MV-4-11 (cell line): ENCODE measurements at regions not wholly inside any gene's neighbourhood (a gene's known extent, or its start where the extent isn't known, plus 50 kb on each side); places are given as distances from the start of the nearest gene placed in this dataset.

ENCODE experiments used
- DNase-seq: peaks from one replicate; lab custom pipeline; 2025; lab: John Stamatoyannopoulos, UW

- DNase-seq = no peak
These were observed 752.8 kb upstream of the CELF4 start for GRCh38 chr18:38318416-38318815.

- DNase-seq = no peak
These were observed 748.2 kb upstream of the CELF4 start for GRCh38 chr18:38313831-38314230.

DNA sequence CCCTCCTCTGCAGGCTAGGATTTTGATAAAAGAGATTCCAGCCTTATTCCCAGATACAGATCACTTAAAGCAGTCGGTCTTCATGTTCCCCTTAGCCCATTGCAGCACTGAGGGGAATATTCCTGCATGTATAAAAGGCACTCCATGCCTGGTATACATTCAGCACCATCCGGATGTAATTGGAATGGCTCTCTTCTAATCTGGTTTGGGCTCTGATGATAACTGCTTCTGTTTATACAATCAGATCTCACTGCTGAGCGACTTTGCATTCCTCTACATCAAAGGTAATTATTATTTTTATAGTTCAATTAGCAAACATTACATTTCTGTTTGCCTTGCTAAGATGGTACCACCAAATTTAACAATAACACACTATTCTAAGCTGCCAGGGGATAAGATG lies 746.9 kb upstream of the CELF4 start:
- no peak for DNase-seq

GRCh38 chr18:38310936-38311335 lies 745.3 kb upstream of the CELF4 start:
- no peak for DNase-seq

- DNase-seq = no peak
These were observed 742.3 kb upstream of the CELF4 start for GRCh38 chr18:38307914-38308313.

GRCh38 chr18:38305961-38306360 lies 740.4 kb upstream of the CELF4 start:
- DNase-seq = no peak

DNA sequence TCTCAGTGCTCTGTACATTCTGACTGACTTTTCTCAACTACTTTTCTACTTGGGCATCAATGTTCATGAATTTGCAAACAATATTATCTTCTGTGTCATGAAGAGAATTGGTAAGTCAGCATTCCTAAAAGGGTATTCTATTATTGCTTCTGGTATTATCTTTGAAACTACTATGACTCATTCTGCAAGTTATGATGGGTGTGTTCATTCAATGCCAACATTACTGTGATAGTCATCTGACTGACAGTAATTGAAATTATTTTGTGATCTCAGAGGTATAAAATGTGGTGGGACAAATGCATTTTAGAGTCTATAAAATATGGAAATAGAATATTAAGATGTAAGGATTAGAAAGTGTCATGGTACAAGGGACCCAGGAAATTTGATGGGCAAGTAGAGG lies 736.0 kb upstream of the CELF4 start:
- no peak for DNase-seq

- DNase-seq = no peak
These were observed 732.3 kb upstream of the CELF4 start for GRCh38 chr18:38297910-38298309.

DNA sequence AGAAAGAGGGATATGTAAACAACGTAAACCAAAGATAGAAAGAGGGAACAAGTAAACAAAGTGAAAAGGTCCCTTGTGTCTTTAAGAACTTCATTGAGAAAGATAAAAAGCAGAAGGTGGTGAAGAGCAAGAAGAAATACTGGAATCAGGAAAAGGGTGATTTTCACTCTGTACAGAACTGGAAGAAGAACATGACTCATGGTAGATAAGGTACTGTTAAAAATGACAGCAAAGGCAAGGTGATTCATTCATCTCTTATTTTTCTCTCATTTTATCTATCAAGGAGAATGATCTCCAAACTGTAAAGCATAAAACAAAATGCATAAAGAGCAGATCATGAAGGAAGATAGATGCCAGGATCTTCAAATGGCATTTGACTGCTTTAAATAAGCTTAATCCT lies 724.6 kb upstream of the CELF4 start:
- DNase-seq = no peak

GRCh38 chr18:38284972-38285371 lies 719.4 kb upstream of the CELF4 start:
- DNase-seq = no peak

DNA sequence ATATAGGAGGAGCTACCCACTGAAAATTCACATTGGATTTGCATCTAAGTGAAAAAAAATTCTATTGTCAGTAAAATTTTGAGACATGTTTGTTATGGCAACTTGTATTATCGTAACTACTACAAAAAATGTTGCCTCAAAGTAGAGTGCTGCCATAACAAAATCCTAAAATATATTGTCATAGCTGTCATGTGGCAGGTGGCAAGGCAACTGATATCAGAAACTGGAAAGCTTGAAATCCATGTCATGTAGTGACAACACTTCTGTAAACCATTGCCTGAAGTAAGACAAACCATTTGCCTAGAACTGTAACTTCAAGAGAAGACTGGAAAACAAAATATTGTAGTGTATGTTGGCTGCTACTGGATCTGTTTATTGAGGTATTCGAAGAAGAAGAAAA lies 697.5 kb upstream of the CELF4 start:
- no peak for DNase-seq

DNA sequence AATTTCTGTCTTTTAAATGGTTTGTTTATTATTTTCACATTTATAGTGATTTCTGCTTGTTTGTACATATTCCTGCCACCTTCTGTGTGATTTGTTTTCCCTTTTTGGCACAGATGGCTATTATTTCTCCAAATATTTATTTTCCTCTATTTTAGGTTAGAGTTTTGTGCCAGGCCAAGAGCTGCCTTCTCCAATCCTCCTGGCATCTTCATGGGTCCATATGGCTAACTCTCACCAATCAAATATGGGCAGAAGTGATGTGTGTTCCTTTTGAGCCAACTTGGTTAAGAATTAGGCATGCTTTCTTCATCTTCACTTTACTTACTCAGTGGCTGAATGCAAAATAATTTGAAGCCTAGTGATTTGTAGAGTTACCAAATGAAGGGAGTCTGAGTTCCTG lies 697.1 kb upstream of the CELF4 start:
- no peak for DNase-seq

- DNase-seq = no peak
These were observed 692.1 kb upstream of the CELF4 start for GRCh38 chr18:38257661-38258060.

DNA sequence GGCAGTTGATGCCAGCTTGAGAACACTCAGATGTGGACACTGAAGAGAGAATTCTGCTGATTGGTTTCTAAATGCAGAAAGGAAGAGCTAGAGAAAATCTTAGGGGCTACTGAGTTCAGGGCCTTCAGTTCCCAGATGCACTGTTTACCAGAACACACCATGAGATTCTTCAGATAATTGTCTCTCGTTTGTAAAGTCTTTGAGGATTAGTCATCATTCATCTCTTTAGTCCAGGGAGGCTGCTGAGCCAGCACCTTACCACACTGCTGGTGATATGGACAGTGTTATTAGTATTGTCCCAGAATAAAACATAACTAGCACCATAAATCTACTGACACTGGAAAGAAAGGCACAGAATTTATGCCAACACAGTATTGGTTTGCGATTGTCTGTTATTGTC lies 690.8 kb upstream of the CELF4 start:
- DNase-seq = no peak

DNA sequence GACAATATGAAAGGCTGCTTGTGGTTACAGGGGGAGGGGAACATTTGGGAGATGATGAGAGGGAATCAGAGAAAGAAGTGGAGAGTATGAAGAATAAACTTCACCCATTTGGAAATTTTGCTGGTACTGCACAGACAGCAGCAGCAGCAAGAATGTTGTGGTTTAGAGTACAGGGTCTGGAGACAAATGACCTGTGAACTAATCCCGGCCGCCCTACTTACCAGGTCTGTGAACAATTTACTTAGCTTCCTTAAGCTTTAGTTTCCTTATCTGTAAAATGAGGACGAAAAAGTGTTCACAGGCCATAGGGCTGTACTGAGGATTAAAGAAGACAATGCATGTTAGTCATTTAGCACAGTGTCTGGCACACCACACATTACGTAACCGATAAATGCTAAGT lies 685.4 kb upstream of the CELF4 start:
- DNase-seq = no peak

DNA sequence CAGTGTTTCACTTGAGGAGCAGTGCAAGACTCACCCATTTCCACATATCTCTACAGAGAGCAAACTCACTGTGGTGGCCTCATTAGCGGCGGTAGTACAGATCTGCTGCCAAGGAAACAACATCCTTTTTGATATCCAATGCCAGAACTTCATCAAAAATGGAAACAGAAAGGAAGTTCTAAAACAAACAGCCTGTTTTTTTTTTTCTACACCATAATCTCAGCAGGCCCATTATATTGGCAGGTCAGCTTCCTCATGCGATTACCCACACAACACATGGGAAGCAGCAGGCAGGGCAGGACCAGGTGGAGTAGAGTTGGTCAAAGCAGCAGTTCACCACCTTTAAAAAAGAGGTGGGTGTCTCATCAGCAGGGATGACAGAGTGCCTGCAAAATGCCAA lies 678.9 kb upstream of the CELF4 start:
- DNase-seq = no peak

GRCh38 chr18:38243291-38243690 lies 677.7 kb upstream of the CELF4 start:
- no peak for DNase-seq

- no peak for DNase-seq
These were observed 676.1 kb upstream of the CELF4 start for GRCh38 chr18:38241736-38242135.

- DNase-seq = no peak
These were observed 675.6 kb upstream of the CELF4 start for GRCh38 chr18:38241216-38241615.

DNA sequence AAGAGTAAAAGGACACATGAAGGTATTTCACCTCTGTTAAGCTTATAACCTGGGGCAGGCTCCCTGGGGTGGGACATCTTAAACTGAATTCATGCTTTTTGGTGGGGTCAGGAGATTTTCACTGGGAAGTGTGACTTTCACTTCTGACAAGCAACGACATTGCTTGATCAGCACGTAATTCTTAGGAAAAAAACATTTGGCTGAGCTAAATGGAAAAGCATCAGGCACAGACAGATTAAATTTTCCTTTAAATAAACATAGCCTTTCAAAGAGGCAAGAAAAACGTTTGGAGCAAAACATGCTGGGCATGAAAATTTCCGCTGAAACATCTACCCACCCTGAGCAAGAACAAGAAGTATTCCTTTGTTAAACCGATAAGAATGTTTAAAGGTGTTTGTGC lies 674.0 kb upstream of the CELF4 start:
- DNase-seq = no peak

DNA sequence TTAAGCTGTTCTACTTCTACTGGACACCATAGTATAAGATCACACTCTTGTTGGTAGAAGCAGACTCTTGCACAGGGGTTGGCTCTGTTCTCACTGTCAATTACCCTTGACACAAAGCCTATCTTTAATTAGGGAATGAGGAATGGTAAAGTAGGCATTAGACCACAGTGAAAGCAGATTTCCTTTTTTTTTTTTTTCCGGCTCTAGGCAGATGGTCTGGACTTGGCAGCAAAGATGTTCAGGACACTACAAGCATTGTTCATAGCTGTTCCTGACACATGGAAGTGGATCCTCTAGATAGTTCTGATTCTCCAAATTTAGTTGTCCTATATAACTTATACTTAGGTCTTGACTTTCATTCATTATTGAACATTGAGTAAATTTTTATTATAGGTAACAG lies 672.2 kb upstream of the CELF4 start:
- no peak for DNase-seq

GRCh38 chr18:38221476-38222100 lies 656.0 kb upstream of the CELF4 start:
- DNase-seq = no peak

- DNase-seq = no peak
These were observed 633.4 kb upstream of the CELF4 start for GRCh38 chr18:38198956-38199355.

- DNase-seq = no peak
These were observed 632.9 kb upstream of the CELF4 start for GRCh38 chr18:38198526-38198925.

DNA sequence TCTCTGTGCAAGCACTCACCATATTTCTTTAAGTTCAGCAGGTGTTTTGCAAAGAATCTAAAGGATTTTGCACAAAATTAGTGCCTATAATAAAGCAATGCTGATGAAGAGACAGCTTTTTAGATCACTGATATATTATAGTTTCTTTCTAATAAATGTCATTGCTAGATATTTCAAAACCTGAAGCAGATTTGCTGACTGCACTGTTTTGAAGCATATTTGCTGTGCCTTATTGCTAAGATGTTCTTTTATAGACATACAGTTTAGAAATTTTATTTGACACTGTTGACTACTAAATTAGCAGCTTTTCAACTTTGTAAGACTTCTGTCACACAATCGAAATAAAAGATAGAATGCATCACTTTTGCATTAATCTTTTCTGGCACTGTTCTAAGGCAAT lies 620.9 kb upstream of the CELF4 start:
- no peak for DNase-seq
